CD14-positive monocyte (primary cell): ENCODE measurements at regions not wholly inside any gene's neighbourhood (a gene's known extent, or its start where the extent isn't known, plus 50 kb on each side); places are given as distances from the start of the nearest gene placed in this dataset.

Experiments
- DNase-seq, 3 donors: peaks; one replicate each; pipeline ENCODE4 v3.0.0-alpha.2; 2011 to 2022
- H2AFZ ChIP-seq: 2 replicates; pipeline ENCODE4 v1.6.0; 2012; ENCODE audit warnings: mild to moderate bottlenecking, low read depth, low read length, inconsistent platforms; ENCODE audit not compliant: insufficient read depth, poor library complexity, severe bottlenecking
- H3K27ac ChIP-seq, 2 donors: 1 replicate in 1 of 2; 2 replicates in 1 of 2; pipeline ENCODE4 v1.5.1; 2012 to 2013; ENCODE audit warnings: low read length in 2 of 2, control low read depth in 1 of 2, inconsistent platforms in 1 of 2, low read depth in 1 of 2, mild to moderate bottlenecking in 1 of 2
- H3K27me3 ChIP-seq, 2 donors: one replicate each; pipeline versions ENCODE4 v1.6.0 to v1.6.1; 2011 to 2013; ENCODE audit warnings: low read length in 2 of 2; ENCODE audit not compliant: control insufficient read depth in 2 of 2, insufficient read depth in 2 of 2
- H3K36me3 ChIP-seq, 2 donors: replicated peaks in 1 of 2; 1 replicate in 1 of 2; 2 replicates in 1 of 2; pipeline versions ENCODE4 v1.5.1 to v1.6.1; 2012 to 2013; ENCODE audit warnings: low read length in 2 of 2, control low read depth in 1 of 2, inconsistent platforms in 1 of 2, mild to moderate bottlenecking in 1 of 2; ENCODE audit not compliant: insufficient read depth in 2 of 2, control insufficient read depth in 1 of 2
- H3K4me1 ChIP-seq, 2 donors: 1 replicate in 1 of 2; 2 replicates in 1 of 2; pipeline versions ENCODE4 v1.5.1 to v1.6.1; 2012 to 2013; ENCODE audit warnings: low read length in 2 of 2, control low read depth in 1 of 2, inconsistent platforms in 1 of 2, mild to moderate bottlenecking in 1 of 2, moderate library complexity in 1 of 2; ENCODE audit not compliant: insufficient read depth in 2 of 2, control insufficient read depth in 1 of 2
- H3K4me2 ChIP-seq: replicated peaks from 2 replicates; pipeline ENCODE3; 2012; ENCODE audit warnings: low read length, moderate library complexity, mild to moderate bottlenecking; ENCODE audit not compliant: poor library complexity, severe bottlenecking; ENCODE audit errors: extremely low read depth
- H3K4me3 ChIP-seq, 3 experiments: fragments of 200-600 bp in 1 of 3; sonication (generic) in 1 of 3; replicated peaks in 1 of 3; 1 replicate in 2 of 3; 2 replicates in 1 of 3; pipeline ENCODE4 v1.5.1; 2011 to 2013; ENCODE audit warnings: low read length in 3 of 3, mild to moderate bottlenecking in 3 of 3, control low read depth in 2 of 3, low read depth in 2 of 3, inconsistent platforms in 1 of 3, moderate library complexity in 1 of 3
- H3K79me2 ChIP-seq: 2 replicates; pipeline ENCODE4 v1.6.0; 2012; ENCODE audit warnings: mild to moderate bottlenecking, control low read depth, inconsistent platforms, low read length, moderate library complexity; ENCODE audit not compliant: insufficient read depth
- H3K9ac ChIP-seq: 2 replicates; pipeline ENCODE4 v1.6.0; 2017; ENCODE audit warnings: low read length, mild to moderate bottlenecking; ENCODE audit not compliant: insufficient read depth, poor library complexity, severe bottlenecking
- H3K9me3 ChIP-seq, 2 donors: replicated peaks in 1 of 2; 1 replicate in 1 of 2; 2 replicates in 1 of 2; pipeline versions ENCODE4 v1.5.1 to v1.6.1; 2012 to 2013; ENCODE audit warnings: low read length in 2 of 2, control low read depth in 1 of 2; ENCODE audit not compliant: control insufficient read depth in 1 of 2, insufficient read depth in 1 of 2
- H4K20me1 ChIP-seq: 2 replicates; pipeline ENCODE4 v1.6.0; 2012; ENCODE audit warnings: mild to moderate bottlenecking, low read length, control low read depth, moderate library complexity; ENCODE audit not compliant: insufficient read depth
- H3K27ac Mint-ChIP-seq, 7 donors: one replicate each; pipeline ENCODE4 v1.8.0; 2020; ENCODE audit warnings: mild to moderate bottlenecking in 7 of 7, mixed read lengths in 7 of 7, moderate library complexity in 6 of 7, inconsistent platforms in 2 of 7
- H3K27me3 Mint-ChIP-seq, 3 donors: one replicate each; pipeline ENCODE4 v1.8.0; 2021 to 2022; ENCODE audit warnings: low read depth in 3 of 3, mild to moderate bottlenecking in 3 of 3, mixed read lengths in 3 of 3, moderate library complexity in 3 of 3, inconsistent platforms in 1 of 3
- H3K36me3 Mint-ChIP-seq, 2 donors: one replicate each; pipeline ENCODE4 v1.8.0; 2020; ENCODE audit warnings: mixed read lengths in 2 of 2, inconsistent platforms in 1 of 2, mild to moderate bottlenecking in 1 of 2
- H3K4me1 Mint-ChIP-seq: one replicate; pipeline ENCODE4 v1.8.0; 2020; ENCODE audit warnings: mild to moderate bottlenecking, mixed read lengths
- H3K4me3 Mint-ChIP-seq, 2 donors: one replicate each; pipeline ENCODE4 v1.8.0; 2020; ENCODE audit warnings: mild to moderate bottlenecking in 2 of 2, mixed read lengths in 2 of 2, moderate library complexity in 1 of 2
- H3K9me3 Mint-ChIP-seq, 7 donors: one replicate each; pipeline ENCODE4 v1.8.0; 2020 to 2022; ENCODE audit warnings: mixed read lengths in 7 of 7, mild to moderate bottlenecking in 6 of 7, moderate library complexity in 6 of 7, inconsistent platforms in 2 of 7
- WGBS: methylation state at CpG from one replicate; pipeline ENCODE4 v1.1.5; 2013; ENCODE audit warnings: missing lambda C conversion rate; ENCODE audit not compliant: insufficient coverage; 5-methylcytosine and 5-hydroxymethylcytosine counted together
- intact Hi-C, 2 donors: fragments of 100-400 bp; cut with micrococcal nuclease; formaldehyde crosslinking; loops; one replicate each; pipeline versions ENCODE4 v1.15.0 to v1.15.1; 2023
- TF ChIP-seq, protein P1 (sequence below): fragments of 200-600 bp; IDR thresholded peaks from one replicate; pipeline ENCODE4 v1.8.0; 2022; ENCODE audit warnings: antibody characterized with exemption, mild to moderate bottlenecking

DNA sequence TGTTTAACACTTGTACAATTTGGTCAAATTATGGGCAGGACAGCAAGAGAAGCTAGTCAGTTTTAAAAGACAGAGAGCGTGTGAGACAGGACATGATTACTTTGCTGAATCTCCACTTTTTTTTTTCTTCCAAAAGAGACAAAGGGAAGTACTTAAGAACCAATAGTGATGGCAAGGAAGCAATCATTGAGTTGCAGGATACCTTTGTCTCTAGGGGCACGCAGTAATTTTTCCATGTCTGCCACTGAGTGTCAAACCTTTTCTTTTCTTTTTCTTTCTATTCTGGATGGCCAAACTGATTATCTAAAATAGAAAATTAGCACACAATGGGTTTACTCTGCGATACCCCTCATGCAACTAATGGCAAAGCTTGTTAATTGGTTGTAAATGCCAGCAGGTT is 533.0 kb downstream of the PLCL1 start:
- intact Hi-C loops, result no loop called here
- no peak for DNase-seq
- Mint-ChIP-seq H3K9me3 (peaks cover 0 to 1% (median 0%) of the 10 kb centered on the region in 7 donors), H3K36me3 (no peaks in the 10 kb centered on the region), H3K4me1 (no peaks in the 10 kb centered on the region), H3K27ac (no peak overlapping the region), H3K27me3 (peaks cover 13 to 14% (median 13%) of the 10 kb centered on the region in 3 donors), H3K4me3 (no peak overlapping the region)
- no peaks in the 10 kb centered on the region for H3K4me1 ChIP-seq
- no peak overlapping the region for H3K4me3 ChIP-seq
- no CpG with 5 or more reads among the region's 3 CpGs for WGBS
- no peaks in the 10 kb centered on the region for H3K9me3 ChIP-seq
- H3K4me2 ChIP-seq, result no peak overlapping the region
- no peaks in the 10 kb centered on the region for H3K79me2 ChIP-seq
- H4K20me1 ChIP-seq, result no peaks in the 10 kb centered on the region
- no peak overlapping the region for H3K27ac ChIP-seq
- H3K36me3 ChIP-seq, result no peaks in the 10 kb centered on the region
- H3K9ac ChIP-seq, result no peak overlapping the region
- TF ChIP-seq, protein P1, sequence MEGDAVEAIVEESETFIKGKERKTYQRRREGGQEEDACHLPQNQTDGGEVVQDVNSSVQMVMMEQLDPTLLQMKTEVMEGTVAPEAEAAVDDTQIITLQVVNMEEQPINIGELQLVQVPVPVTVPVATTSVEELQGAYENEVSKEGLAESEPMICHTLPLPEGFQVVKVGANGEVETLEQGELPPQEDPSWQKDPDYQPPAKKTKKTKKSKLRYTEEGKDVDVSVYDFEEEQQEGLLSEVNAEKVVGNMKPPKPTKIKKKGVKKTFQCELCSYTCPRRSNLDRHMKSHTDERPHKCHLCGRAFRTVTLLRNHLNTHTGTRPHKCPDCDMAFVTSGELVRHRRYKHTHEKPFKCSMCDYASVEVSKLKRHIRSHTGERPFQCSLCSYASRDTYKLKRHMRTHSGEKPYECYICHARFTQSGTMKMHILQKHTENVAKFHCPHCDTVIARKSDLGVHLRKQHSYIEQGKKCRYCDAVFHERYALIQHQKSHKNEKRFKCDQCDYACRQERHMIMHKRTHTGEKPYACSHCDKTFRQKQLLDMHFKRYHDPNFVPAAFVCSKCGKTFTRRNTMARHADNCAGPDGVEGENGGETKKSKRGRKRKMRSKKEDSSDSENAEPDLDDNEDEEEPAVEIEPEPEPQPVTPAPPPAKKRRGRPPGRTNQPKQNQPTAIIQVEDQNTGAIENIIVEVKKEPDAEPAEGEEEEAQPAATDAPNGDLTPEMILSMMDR, result no peak
- no peak overlapping the region for H2AFZ ChIP-seq
- peaks cover 4 to 17% of the 10 kb centered on the region in 2 donors for H3K27me3 ChIP-seq

DNA sequence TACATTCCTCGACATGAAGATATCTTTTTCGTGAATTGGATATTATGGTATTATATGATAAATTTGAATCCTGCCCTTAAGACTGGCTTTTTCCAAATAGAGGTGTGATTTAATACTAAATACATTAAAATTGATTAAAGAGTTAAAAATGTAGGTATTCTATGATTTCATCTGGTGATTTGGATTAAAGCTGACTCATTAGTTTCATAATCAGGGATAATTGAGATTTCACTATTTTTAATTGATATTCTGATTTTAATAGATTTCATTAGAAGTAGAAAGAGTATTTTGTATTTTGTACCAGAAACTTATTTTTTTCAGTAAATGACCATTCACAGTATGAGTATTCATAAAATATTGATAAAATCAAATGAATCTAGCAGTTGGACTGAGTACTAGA is 524.1 kb downstream of the PLCL1 start:
- Histone ChIP-seq H3K4me1 (peaks cover 0 to 3% of the 10 kb centered on the region in 2 donors), H3K4me3 (no peak overlapping the region), H3K4me2 (no peak overlapping the region), H4K20me1 (no peaks in the 10 kb centered on the region), H3K9me3 (no peaks in the 10 kb centered on the region), H3K36me3 (no peaks in the 10 kb centered on the region), H3K27me3 (peaks cover 10 to 20% of the 10 kb centered on the region in 2 donors), H2AFZ (no peak overlapping the region), H3K27ac (no peak overlapping the region), H3K79me2 (no peaks in the 10 kb centered on the region), H3K9ac (no peak overlapping the region)
- intact Hi-C loops, result no loop called here
- Mint-ChIP-seq H3K27me3 (peaks cover 3 to 21% (median 11%) of the 10 kb centered on the region in 3 donors), H3K36me3 (no peaks in the 10 kb centered on the region), H3K9me3 (peaks cover 0 to 1% (median 0%) of the 10 kb centered on the region in 7 donors), H3K4me1 (peaks cover 10% of the 10 kb centered on the region), H3K4me3 (no peak overlapping the region), H3K27ac (no peak overlapping the region)
- no peak for DNase-seq
- no CpG with 5 or more reads among the region's 2 CpGs for WGBS
- TF ChIP-seq, protein P1, result no peak
